Esophagus muscularis mucosa (tissue), 4 donors: ENCODE measurements at regions not wholly inside any gene's neighbourhood (a gene's known extent, or its start where the extent isn't known, plus 50 kb on each side); places are given as distances from the start of the nearest gene placed in this dataset.

Source experiments
- DNase-seq: peaks from one replicate; pipeline ENCODE4 v3.0.0-alpha.2; 2017; ENCODE audit errors: extremely low spot score
- H3K27ac ChIP-seq, 4 donors: fragments of 200-600 bp; sonication (generic); replicated peaks in 1 of 4; 1 replicate in 3 of 4; 2 replicates in 1 of 4; pipeline ENCODE4 v1.5.1; 2016 to 2019; ENCODE audit warnings: mild to moderate bottlenecking in 1 of 4
- H3K27me3 ChIP-seq, 4 donors: fragments of 200-600 bp; sonication (generic); one replicate each; pipeline versions ENCODE4 v1.5.1 to v1.6.0; 2016 to 2019
- H3K36me3 ChIP-seq, 4 donors: fragments of 200-600 bp; sonication (generic); one replicate each; pipeline ENCODE4 v1.5.1; 2016 to 2019
- H3K4me1 ChIP-seq, 4 donors: fragments of 200-600 bp; sonication (generic); one replicate each; pipeline ENCODE4 v1.5.1; 2016 to 2019
- H3K4me3 ChIP-seq, 4 donors: fragments of 200-600 bp; sonication (generic); 1 replicate in 2 of 4; 2 replicates in 2 of 4; pipeline ENCODE4 v1.5.1; 2016 to 2019; ENCODE audit warnings: mild to moderate bottlenecking in 4 of 4, moderate library complexity in 1 of 4
- H3K9me3 ChIP-seq, 4 donors: fragments of 200-600 bp; sonication (generic); 1 replicate in 3 of 4; 2 replicates in 1 of 4; pipeline ENCODE4 v1.5.1; 2016 to 2019
- EP300 ChIP-seq: sonication (generic); formaldehyde crosslinking; IDR thresholded peaks from one replicate; pipeline ENCODE4 v1.6.1; 2017; ENCODE audit warnings: antibody characterized with exemption
- POLR2A ChIP-seq: fragments of 450-650 bp; IDR thresholded peaks from one replicate; pipeline ENCODE4 v1.6.1; 2017; ENCODE audit warnings: antibody characterized with exemption, moderate library complexity, mild to moderate bottlenecking, low read depth
- POLR2AphosphoS5 ChIP-seq, 2 donors: sonication (generic); formaldehyde crosslinking; IDR thresholded peaks; one replicate each; pipeline ENCODE4 v1.6.1; 2017; ENCODE audit warnings: antibody characterized with exemption in 2 of 2
- WGBS: methylation state at CpG from one replicate; pipeline ENCODE4 v1.1.5; 2018; 5-methylcytosine and 5-hydroxymethylcytosine counted together
- intact Hi-C: fragments of 100-400 bp; cut with DNase I; formaldehyde crosslinking; loops from one replicate; pipeline ENCODE4 v1.15.1; 2023
- TF ChIP-seq, protein P1 (sequence below), 3 experiments: fragments of 200-600 bp in 2 of 3; fragments of 450-650 bp in 1 of 3; sonication (generic) in 2 of 3; IDR thresholded peaks; one replicate each; pipeline ENCODE4 v1.5.1; 2017 to 2019; ENCODE audit warnings: antibody characterized with exemption in 3 of 3, mild to moderate bottlenecking in 2 of 3, moderate library complexity in 1 of 3

DNA sequence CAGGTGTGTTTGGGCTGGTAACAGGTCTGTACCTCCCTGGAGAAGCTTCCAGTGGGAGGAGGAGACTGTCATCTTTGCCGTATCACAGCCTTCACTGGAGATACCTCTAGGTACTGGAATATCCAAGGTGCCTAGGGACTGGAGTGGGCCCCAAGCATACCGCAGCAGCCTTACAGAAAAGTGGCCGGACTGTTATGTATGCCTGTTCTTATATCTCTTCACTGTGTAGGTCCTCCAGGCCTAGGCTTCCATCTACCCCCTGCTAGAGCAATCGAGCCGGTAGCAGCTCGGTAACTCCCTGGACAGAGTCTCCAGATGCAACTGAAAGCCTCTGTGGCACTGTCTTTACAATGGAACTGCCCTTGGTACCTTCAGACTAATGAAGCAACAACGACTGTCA, 277.4 kb upstream of the GRIA3 start:
- Histone ChIP-seq H3K27ac (no peak overlapping the region), H3K4me1 (no peaks in the 10 kb centered on the region), H3K9me3 (peaks cover 0 to 28% (median 0%) of the 10 kb centered on the region in 4 donors), H3K4me3 (no peak overlapping the region), H3K27me3 (no peaks in the 10 kb centered on the region), H3K36me3 (no peaks in the 10 kb centered on the region)
- TF ChIP-seq, protein P1, sequence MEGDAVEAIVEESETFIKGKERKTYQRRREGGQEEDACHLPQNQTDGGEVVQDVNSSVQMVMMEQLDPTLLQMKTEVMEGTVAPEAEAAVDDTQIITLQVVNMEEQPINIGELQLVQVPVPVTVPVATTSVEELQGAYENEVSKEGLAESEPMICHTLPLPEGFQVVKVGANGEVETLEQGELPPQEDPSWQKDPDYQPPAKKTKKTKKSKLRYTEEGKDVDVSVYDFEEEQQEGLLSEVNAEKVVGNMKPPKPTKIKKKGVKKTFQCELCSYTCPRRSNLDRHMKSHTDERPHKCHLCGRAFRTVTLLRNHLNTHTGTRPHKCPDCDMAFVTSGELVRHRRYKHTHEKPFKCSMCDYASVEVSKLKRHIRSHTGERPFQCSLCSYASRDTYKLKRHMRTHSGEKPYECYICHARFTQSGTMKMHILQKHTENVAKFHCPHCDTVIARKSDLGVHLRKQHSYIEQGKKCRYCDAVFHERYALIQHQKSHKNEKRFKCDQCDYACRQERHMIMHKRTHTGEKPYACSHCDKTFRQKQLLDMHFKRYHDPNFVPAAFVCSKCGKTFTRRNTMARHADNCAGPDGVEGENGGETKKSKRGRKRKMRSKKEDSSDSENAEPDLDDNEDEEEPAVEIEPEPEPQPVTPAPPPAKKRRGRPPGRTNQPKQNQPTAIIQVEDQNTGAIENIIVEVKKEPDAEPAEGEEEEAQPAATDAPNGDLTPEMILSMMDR (IDR thresholded peaks at IDR 0.05) = no peak
- no peak for TF ChIP-seq EP300
- no peak for TF ChIP-seq POLR2A
- intact Hi-C loops = no loop called here
- DNase-seq = no peak
- 82% methylated on average over 7 of the region's 7 CpGs for WGBS

DNA sequence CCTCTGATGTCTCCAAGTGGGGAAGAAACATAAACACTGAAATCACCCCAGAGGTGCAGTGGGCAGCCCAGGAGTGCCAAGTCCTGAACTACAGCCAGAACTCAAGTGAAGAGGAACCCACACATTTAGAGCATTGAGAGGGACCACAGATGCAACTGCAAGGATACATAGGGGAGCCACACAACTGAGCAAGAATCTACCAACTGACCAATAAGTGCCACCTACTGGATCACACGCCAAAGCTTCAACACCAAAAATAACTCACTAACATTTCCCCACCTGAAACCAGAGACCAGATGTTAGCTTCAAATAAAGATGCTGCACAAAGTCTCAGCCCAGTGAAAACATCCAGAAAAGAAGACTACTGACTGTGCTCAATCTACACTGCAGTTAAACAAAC, 276.7 kb upstream of the GRIA3 start:
- 55% methylated on average over 1 of the region's 1 CpG for WGBS
- H3K4me3 ChIP-seq = no peak overlapping the region
- intact Hi-C loops = no loop called here

DNA sequence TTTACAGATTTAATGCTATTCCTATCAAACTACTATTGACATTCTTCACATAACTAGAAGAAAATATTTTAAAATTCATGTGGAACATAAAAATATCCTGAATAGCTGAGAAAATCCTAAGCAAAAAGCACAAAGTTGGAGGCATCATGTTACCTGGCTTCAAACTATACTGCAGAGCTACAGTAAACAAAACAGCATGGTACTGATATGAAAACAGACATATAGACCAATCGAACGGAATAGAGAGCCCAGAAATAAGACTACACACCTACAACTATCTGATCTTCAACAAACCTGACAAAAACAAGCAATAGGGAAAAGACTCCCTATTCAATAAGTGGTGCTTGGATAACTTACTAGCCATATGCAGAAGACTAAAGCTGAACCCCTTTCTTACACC, 273.4 kb upstream of the GRIA3 start:
- Histone ChIP-seq H3K36me3 (no peaks in the 10 kb centered on the region), H3K27ac (no peak overlapping the region), H3K27me3 (no peaks in the 10 kb centered on the region), H3K9me3 (peaks cover 0 to 27% (median 0%) of the 10 kb centered on the region in 4 donors), H3K4me3 (no peak overlapping the region), H3K4me1 (no peaks in the 10 kb centered on the region)
- intact Hi-C loops = no loop called here
- TF ChIP-seq, protein P1 (IDR thresholded peaks at IDR 0.05) = no peak
- no peak for TF ChIP-seq POLR2A
- no peak for TF ChIP-seq EP300
- no peak for TF ChIP-seq POLR2AphosphoS5 (IDR thresholded peaks at IDR 0.05)
- no peak for DNase-seq
- 55% methylated on average over 2 of the region's 2 CpGs for WGBS

More for the DNA sequence above, 276.7 kb upstream of the GRIA3 start:
- H3K27me3 ChIP-seq = no peaks in the 10 kb centered on the region
- H3K27ac ChIP-seq = no peak overlapping the region
- TF ChIP-seq EP300 (no peak), POLR2AphosphoS5 (IDR thresholded peaks at IDR 0.05) (no peak), POLR2A (no peak)
- TF ChIP-seq, protein P1 (IDR thresholded peaks at IDR 0.05) = no peak
- no peaks in the 10 kb centered on the region for H3K4me1 ChIP-seq
- no peaks in the 10 kb centered on the region for H3K36me3 ChIP-seq
- H3K9me3 ChIP-seq = peaks cover 0 to 27% (median 0%) of the 10 kb centered on the region in 4 donors
- no peak for DNase-seq

GRCh38 chrX:122913134-122913533, 270.9 kb upstream of the GRIA3 start:
- peaks cover 0 to 27% (median 0%) of the 10 kb centered on the region in 4 donors for H3K9me3 ChIP-seq
- 81% methylated on average over 1 of the region's 1 CpG for WGBS
- no peak overlapping the region for H3K27ac ChIP-seq
- DNase-seq = no peak
- no peaks in the 10 kb centered on the region for H3K27me3 ChIP-seq
- TF ChIP-seq, protein P1 (IDR thresholded peaks at IDR 0.05) = no peak
- TF ChIP-seq POLR2AphosphoS5 (IDR thresholded peaks at IDR 0.05) (no peak), POLR2A (no peak)
- H3K36me3 ChIP-seq = no peaks in the 10 kb centered on the region
- H3K4me1 ChIP-seq = no peaks in the 10 kb centered on the region
- no peak overlapping the region for H3K4me3 ChIP-seq
- intact Hi-C loops = no loop called here

DNA sequence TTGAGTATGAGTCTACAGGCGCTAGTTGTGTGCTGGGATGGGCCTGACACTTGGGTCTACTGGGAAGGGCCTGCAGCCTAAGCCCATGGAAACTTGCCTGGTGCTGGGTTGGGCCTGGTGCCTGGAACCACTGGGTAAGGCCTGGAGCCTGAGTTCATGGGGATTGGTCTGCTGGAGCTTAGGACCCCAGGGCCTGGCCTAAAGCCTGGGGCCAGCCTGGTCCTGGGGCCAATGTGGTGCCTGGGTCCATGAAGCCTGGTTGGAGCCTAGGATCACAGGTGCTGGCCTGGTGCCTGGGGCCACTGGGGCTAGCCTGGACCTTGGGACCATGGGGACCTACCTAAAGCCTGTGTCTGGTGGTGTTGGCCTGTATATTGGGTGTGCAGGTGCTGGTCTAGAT, 270.3 kb upstream of the GRIA3 start:
- no CpG with 5 or more reads among the region's 1 CpG for WGBS
- Histone ChIP-seq H3K9me3 (peaks cover 0 to 25% (median 0%) of the 10 kb centered on the region in 4 donors), H3K4me1 (no peaks in the 10 kb centered on the region), H3K27ac (no peak overlapping the region), H3K4me3 (no peak overlapping the region), H3K27me3 (no peaks in the 10 kb centered on the region), H3K36me3 (no peaks in the 10 kb centered on the region)
- no peak for TF ChIP-seq POLR2AphosphoS5 (IDR thresholded peaks at IDR 0.05)
- no peak for TF ChIP-seq POLR2A
- TF ChIP-seq, protein P1 (IDR thresholded peaks at IDR 0.05) = no peak
- no peak for TF ChIP-seq EP300
- intact Hi-C loops = no loop called here
- DNase-seq = no peak
